NB4 (cell line): ENCODE measurements at regions not wholly inside any gene's neighbourhood (a gene's known extent, or its start where the extent isn't known, plus 50 kb on each side); places are given as distances from the start of the nearest gene placed in this dataset.

ENCODE experiments used
- DNase-seq: peaks from one replicate; pipeline ENCODE4 v3.0.0; 2010; ENCODE audit warnings: low read depth
- H3K4me3 ChIP-seq: one replicate; pipeline ENCODE4 v1.5.1; 2011; ENCODE audit warnings: mild to moderate bottlenecking, low read depth, low read length, moderate library complexity
- MYC ChIP-seq: IDR thresholded peaks from 2 replicates; pipeline ENCODE4 v1.6.1; 2011; ENCODE audit warnings: low read depth, low read length
- POLR2A ChIP-seq: IDR thresholded peaks from 2 replicates; pipeline ENCODE4 v1.6.1; 2011; ENCODE audit warnings: mild to moderate bottlenecking; ENCODE audit not compliant: insufficient read length; ENCODE audit errors: extremely low read depth
- TF ChIP-seq, protein P1 (sequence below): IDR thresholded peaks from one replicate; pipeline ENCODE4 v1.5.1; 2012; ENCODE audit warnings: low read depth, low read length
- TF ChIP-seq, protein P2 (sequence below): IDR thresholded peaks from 2 replicates; pipeline ENCODE4 v1.6.1; 2011; ENCODE audit warnings: low read depth, low read length

- H3K4me3 ChIP-seq: no peak overlapping the region
- DNase-seq: no peak
- TF ChIP-seq POLR2A: no peak
- TF ChIP-seq, protein P1, sequence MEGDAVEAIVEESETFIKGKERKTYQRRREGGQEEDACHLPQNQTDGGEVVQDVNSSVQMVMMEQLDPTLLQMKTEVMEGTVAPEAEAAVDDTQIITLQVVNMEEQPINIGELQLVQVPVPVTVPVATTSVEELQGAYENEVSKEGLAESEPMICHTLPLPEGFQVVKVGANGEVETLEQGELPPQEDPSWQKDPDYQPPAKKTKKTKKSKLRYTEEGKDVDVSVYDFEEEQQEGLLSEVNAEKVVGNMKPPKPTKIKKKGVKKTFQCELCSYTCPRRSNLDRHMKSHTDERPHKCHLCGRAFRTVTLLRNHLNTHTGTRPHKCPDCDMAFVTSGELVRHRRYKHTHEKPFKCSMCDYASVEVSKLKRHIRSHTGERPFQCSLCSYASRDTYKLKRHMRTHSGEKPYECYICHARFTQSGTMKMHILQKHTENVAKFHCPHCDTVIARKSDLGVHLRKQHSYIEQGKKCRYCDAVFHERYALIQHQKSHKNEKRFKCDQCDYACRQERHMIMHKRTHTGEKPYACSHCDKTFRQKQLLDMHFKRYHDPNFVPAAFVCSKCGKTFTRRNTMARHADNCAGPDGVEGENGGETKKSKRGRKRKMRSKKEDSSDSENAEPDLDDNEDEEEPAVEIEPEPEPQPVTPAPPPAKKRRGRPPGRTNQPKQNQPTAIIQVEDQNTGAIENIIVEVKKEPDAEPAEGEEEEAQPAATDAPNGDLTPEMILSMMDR: no peak
- TF ChIP-seq, protein P2, sequence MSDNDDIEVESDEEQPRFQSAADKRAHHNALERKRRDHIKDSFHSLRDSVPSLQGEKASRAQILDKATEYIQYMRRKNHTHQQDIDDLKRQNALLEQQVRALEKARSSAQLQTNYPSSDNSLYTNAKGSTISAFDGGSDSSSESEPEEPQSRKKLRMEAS: no peak
- TF ChIP-seq MYC: no peak
Measured at GRCh38 chr9:79302569-79302968, 269.2 kb upstream of the TLE4 start.

DNA sequence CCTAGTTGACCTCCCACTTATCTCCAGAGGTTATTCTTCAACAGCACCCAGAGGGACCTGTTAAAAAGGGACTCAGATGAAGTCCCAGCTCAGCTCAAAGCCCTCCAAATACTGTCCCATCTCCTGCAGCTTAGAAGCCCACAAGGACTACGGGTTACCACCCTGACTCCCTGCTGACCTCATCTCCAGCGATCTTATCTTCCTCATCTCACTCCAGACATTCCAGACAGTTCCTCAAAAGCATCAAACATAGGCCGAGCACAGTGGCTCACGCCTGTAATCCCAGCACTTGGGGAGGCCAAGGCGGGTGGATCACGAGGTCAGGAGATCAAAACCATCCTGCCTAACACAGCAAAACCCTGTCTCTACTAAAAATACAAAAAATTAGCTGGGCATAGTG is 263.8 kb upstream of the TLE4 start:
- no peak for DNase-seq
- no peak overlapping the region for H3K4me3 ChIP-seq
- TF ChIP-seq, protein P2: no peak
- TF ChIP-seq, protein P1: no peak
- TF ChIP-seq POLR2A (no peak), MYC (no peak)

- H3K4me3 ChIP-seq: no peak overlapping the region
- DNase-seq: no peak
- TF ChIP-seq, protein P1: no peak
- TF ChIP-seq MYC: no peak
- TF ChIP-seq, protein P2: no peak
- no peak for TF ChIP-seq POLR2A
Measured at GRCh38 chr9:79312686-79313421, 258.9 kb upstream of the TLE4 start.

DNA sequence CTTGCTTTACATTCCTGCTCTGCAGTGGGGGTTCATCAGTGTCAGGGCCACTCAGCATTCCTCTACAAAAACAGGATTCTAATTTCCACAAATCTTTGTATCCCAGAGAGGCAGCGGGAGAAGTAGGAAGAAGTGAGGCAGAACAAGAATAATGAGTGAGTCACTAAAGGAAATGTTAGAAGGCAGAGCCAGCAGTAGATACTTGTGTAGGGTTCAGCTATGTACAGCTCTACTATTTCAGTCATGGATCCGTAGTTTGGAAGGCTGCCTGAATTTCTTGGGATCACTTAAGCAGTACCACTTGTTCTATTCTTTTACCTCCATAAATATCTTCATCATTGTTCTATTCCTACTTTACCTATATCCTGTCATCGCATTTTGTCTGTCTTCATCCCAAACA is 246.3 kb upstream of the TLE4 start:
- no peak overlapping the region for H3K4me3 ChIP-seq
- TF ChIP-seq POLR2A (no peak), MYC (no peak)
- TF ChIP-seq, protein P2: no peak
- TF ChIP-seq, protein P1: no peak
- DNase-seq: no peak

DNA sequence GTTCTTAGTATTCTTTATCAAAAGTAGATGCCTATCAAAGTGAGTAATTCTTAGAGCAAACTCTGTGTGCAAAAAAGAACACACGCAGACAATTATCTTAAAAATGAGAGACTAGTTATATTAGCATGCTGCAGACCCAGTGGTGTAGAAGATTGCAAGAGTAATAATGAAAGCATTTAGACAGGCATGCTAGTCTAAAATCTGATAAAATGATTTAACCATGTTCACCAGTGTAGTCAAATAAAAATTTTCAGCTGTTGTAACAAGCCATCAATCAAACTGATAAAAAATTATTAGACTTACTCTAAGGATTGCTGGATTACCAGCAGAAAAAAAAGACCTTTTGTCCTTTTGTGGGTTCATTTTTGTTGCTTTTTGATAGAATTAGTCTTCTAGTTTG is 241.9 kb upstream of the TLE4 start:
- no peak for TF ChIP-seq POLR2A
- TF ChIP-seq, protein P1: no peak
- no peak for TF ChIP-seq MYC
- TF ChIP-seq, protein P2: no peak
- no peak overlapping the region for H3K4me3 ChIP-seq
- DNase-seq: no peak
